ENCODE measurements at regions not wholly inside any gene's neighbourhood (a gene's known extent, or its start where the extent isn't known, plus 50 kb on each side); places are given as distances from the start of the nearest gene placed in this dataset.

GRCh38 chr6:144856622-144857021 lies 571.5 kb downstream of the UTRN start:
- TF ChIP-seq, protein P1, sequence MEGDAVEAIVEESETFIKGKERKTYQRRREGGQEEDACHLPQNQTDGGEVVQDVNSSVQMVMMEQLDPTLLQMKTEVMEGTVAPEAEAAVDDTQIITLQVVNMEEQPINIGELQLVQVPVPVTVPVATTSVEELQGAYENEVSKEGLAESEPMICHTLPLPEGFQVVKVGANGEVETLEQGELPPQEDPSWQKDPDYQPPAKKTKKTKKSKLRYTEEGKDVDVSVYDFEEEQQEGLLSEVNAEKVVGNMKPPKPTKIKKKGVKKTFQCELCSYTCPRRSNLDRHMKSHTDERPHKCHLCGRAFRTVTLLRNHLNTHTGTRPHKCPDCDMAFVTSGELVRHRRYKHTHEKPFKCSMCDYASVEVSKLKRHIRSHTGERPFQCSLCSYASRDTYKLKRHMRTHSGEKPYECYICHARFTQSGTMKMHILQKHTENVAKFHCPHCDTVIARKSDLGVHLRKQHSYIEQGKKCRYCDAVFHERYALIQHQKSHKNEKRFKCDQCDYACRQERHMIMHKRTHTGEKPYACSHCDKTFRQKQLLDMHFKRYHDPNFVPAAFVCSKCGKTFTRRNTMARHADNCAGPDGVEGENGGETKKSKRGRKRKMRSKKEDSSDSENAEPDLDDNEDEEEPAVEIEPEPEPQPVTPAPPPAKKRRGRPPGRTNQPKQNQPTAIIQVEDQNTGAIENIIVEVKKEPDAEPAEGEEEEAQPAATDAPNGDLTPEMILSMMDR (IDR thresholded peaks at IDR 0.05): no peak
- TF ChIP-seq POLR2A (IDR thresholded peaks at IDR 0.05): no peak
